GM12878 (cell line): ENCODE measurements at regions not wholly inside any gene's neighbourhood (a gene's known extent, or its start where the extent isn't known, plus 50 kb on each side); places are given as distances from the start of the nearest gene placed in this dataset.

Experiments
- ATF7 ChIP-seq: fragments of 450-650 bp; IDR thresholded peaks from 2 replicates; pipeline ENCODE4 v1.6.1; 2016; ENCODE audit warnings: low read depth, mild to moderate bottlenecking
- MYC ChIP-seq: IDR thresholded peaks from 2 replicates; pipeline ENCODE4 v1.6.1; 2011; ENCODE audit warnings: mild to moderate bottlenecking, low read length, moderate library complexity, inconsistent platforms; ENCODE audit not compliant: insufficient read depth, insufficient replicate concordance, insufficient read length, severe bottlenecking
- POLR2A ChIP-seq: IDR thresholded peaks from 2 replicates; pipeline ENCODE4 v1.6.1; 2011; ENCODE audit warnings: low read depth, mild to moderate bottlenecking, low read length

DNA sequence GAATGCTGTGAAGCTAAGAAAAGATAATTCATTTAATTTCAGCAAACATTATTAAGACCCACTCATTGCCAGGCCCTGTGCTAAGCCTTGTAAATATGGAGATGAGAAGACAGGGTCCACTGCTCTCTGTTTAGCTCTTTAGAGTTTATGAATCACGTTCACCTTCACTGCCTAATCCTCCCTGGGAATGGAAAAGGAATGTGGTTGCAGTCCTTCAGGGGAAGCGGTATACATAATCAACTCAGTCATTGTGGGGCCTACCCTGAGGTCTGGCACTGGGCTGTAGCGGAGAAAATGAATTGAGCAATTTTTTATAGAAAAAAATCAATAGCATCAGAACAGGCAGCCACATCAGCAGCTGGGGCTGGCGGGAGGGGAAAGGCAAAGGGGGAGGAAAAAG, 412.1 kb upstream of the NFIA start:
- TF ChIP-seq MYC: no peak
- TF ChIP-seq ATF7: no peak
- TF ChIP-seq POLR2A: no peak
